IMR-90 (cell line): ENCODE measurements at regions not wholly inside any gene's neighbourhood (a gene's known extent, or its start where the extent isn't known, plus 50 kb on each side); places are given as distances from the start of the nearest gene placed in this dataset.

ENCODE experiments used
- ATAC-seq: fragments of 200-7000 bp; cut with Tn5 transposase; 2 replicates; pipeline ENCODE4 v1.9.1; 2020; ENCODE audit warnings: low read depth, mild to moderate bottlenecking, moderate library complexity
- BruUV-seq: library from RNA; stranded (reverse); fragments of 400-500 nt; replicated peaks from 2 replicates; lab custom pipeline; 2021; lab: Mats Ljungman, UMichigan
- CTCF ChIA-PET: fragments of 300-600 bp; formaldehyde crosslinking; extraction: SDS; loops from one replicate; lab custom pipeline; 2021; ENCODE audit warnings: antibody characterized with exemption; lab: Yijun Ruan, JAX
- POLR2A ChIA-PET: fragments of 300-600 bp; sonication (Branson Sonifier 250); formaldehyde crosslinking; loops from one replicate; lab custom pipeline; 2022; ENCODE audit warnings: antibody characterized with exemption; ENCODE audit not compliant: unreplicated experiment; lab: Charles Lee
- DNase-seq: peaks from one replicate; pipeline ENCODE4 v3.0.0; 2013
- H2AFZ ChIP-seq: replicated peaks from 2 replicates; pipeline ENCODE3; 2013; ENCODE audit warnings: low read length, mild to moderate bottlenecking; ENCODE audit not compliant: poor library complexity
- H2AK5ac ChIP-seq: 2 replicates; pipeline ENCODE4 v1.6.1; 2013; ENCODE audit warnings: low read depth, low read length, inconsistent platforms
- H2AK9ac ChIP-seq: replicated peaks from 2 replicates; pipeline ENCODE3; 2013; ENCODE audit warnings: mild to moderate bottlenecking, low read depth, low read length, moderate library complexity; ENCODE audit not compliant: poor library complexity
- H2BK120ac ChIP-seq: 2 replicates; pipeline ENCODE4 v1.6.1; 2013; ENCODE audit warnings: low read depth, low read length, inconsistent platforms
- H2BK15ac ChIP-seq: 3 replicates; pipeline ENCODE4 v1.6.1; 2013; ENCODE audit warnings: low read depth, low read length, inconsistent platforms
- H2BK20ac ChIP-seq: 2 replicates; pipeline ENCODE4 v1.6.1; 2013; ENCODE audit warnings: low read depth, mild to moderate bottlenecking, inconsistent platforms, low read length, moderate library complexity
- H2BK5ac ChIP-seq: 2 replicates; pipeline ENCODE4 v1.6.1; 2013; ENCODE audit warnings: mild to moderate bottlenecking, low read depth, low read length, inconsistent platforms; ENCODE audit not compliant: poor library complexity, severe bottlenecking
- H3K14ac ChIP-seq: replicated peaks from 2 replicates; pipeline ENCODE4 v1.6.1; 2013; ENCODE audit warnings: low read depth, low read length, inconsistent platforms
- H3K18ac ChIP-seq: 2 replicates; pipeline ENCODE4 v1.6.1; 2013; ENCODE audit warnings: low read depth, low read length, control low read depth
- H3K23ac ChIP-seq: 2 replicates; pipeline ENCODE4 v1.6.1; 2013; ENCODE audit warnings: low read depth, low read length, inconsistent platforms
- H3K27ac ChIP-seq: 2 replicates; pipeline ENCODE4 v1.5.1; 2013; ENCODE audit warnings: mild to moderate bottlenecking, control low read depth, low read length; ENCODE audit not compliant: insufficient read depth
- H3K27me3 ChIP-seq: 2 replicates; pipeline ENCODE4 v1.6.1; 2013; ENCODE audit warnings: low read length; ENCODE audit not compliant: control insufficient read depth, insufficient read depth
- H3K36me3 ChIP-seq: 2 replicates; pipeline ENCODE4 v1.6.1; 2013; ENCODE audit warnings: low read length, mixed read lengths; ENCODE audit not compliant: control insufficient read depth, insufficient read depth
- H3K4ac ChIP-seq: 2 replicates; pipeline ENCODE4 v1.6.1; 2013; ENCODE audit warnings: low read depth, low read length, inconsistent platforms
- H3K4me1 ChIP-seq: 2 replicates; pipeline ENCODE4 v1.6.1; 2013; ENCODE audit warnings: low read length, mixed read lengths; ENCODE audit not compliant: control insufficient read depth, insufficient read depth
- H3K4me2 ChIP-seq: 2 replicates; pipeline ENCODE4 v1.6.1; 2013; ENCODE audit warnings: low read depth, mild to moderate bottlenecking, control low read depth, low read length, moderate library complexity
- H3K4me3 ChIP-seq: 2 replicates; pipeline ENCODE4 v1.5.1; 2013; ENCODE audit warnings: low read depth, mild to moderate bottlenecking, control low read depth, low read length, moderate library complexity; ENCODE audit not compliant: insufficient read depth
- H3K56ac ChIP-seq: 2 replicates; pipeline ENCODE4 v1.6.1; 2013; ENCODE audit warnings: low read length, inconsistent platforms; ENCODE audit not compliant: insufficient read depth; ENCODE audit errors: extremely low read depth
- H3K79me1 ChIP-seq, 2 experiments: 2 replicates each; pipeline ENCODE4 v1.6.1; 2013; ENCODE audit warnings: low read length in 2 of 2, inconsistent platforms in 1 of 2, low read depth in 1 of 2
- H3K9ac ChIP-seq: 2 replicates; pipeline ENCODE4 v1.6.1; 2013; ENCODE audit warnings: low read depth, low read length, control low read depth
- H3K9me1 ChIP-seq: 2 replicates; pipeline ENCODE4 v1.6.1; 2013; ENCODE audit warnings: low read length, inconsistent platforms; ENCODE audit not compliant: insufficient read depth
- H3K9me3 ChIP-seq: 2 replicates; pipeline ENCODE4 v1.6.1; 2013; ENCODE audit warnings: low read length; ENCODE audit not compliant: control insufficient read depth, insufficient read depth
- H4K20me1 ChIP-seq: 2 replicates; pipeline ENCODE4 v1.6.1; 2013; ENCODE audit warnings: low read length, inconsistent platforms; ENCODE audit not compliant: insufficient read depth
- H4K5ac ChIP-seq: 2 replicates; pipeline ENCODE4 v1.6.1; 2013; ENCODE audit warnings: mild to moderate bottlenecking, low read depth, low read length, control low read depth
- H4K8ac ChIP-seq, 2 experiments: 2 replicates each; pipeline ENCODE4 v1.6.1; 2013; ENCODE audit warnings: low read depth in 2 of 2, low read length in 2 of 2, control low read depth in 1 of 2, inconsistent platforms in 1 of 2
- H4K91ac ChIP-seq: 2 replicates; pipeline ENCODE4 v1.6.1; 2013; ENCODE audit warnings: low read depth, low read length, inconsistent platforms; ENCODE audit not compliant: insufficient read depth
- BHLHE40 ChIP-seq: fragments of 150-350 bp; IDR thresholded peaks from 2 replicates; pipeline ENCODE4 v1.6.1; 2016; ENCODE audit warnings: mild to moderate bottlenecking, low read depth, low read length
- CHD1 ChIP-seq: IDR thresholded peaks from 2 replicates; pipeline ENCODE4 v1.6.1; 2012; ENCODE audit warnings: low read depth, low read length, improper control_type of control experiment
- ELK1 ChIP-seq: fragments of 150-350 bp; IDR thresholded peaks from 2 replicates; pipeline ENCODE4 v1.6.1; 2016; ENCODE audit warnings: low read depth, mild to moderate bottlenecking, low read length, moderate library complexity, borderline replicate concordance
- MAFK ChIP-seq: IDR thresholded peaks from 2 replicates; pipeline ENCODE4 v1.6.1; 2012; ENCODE audit warnings: low read depth, low read length, improper control_type of control experiment
- MXI1 ChIP-seq: IDR thresholded peaks from 2 replicates; pipeline ENCODE4 v1.6.1; 2012; ENCODE audit warnings: low read depth, mild to moderate bottlenecking, low read length, moderate library complexity, borderline replicate concordance
- RAD21 ChIP-seq: IDR thresholded peaks from 2 replicates; pipeline ENCODE4 v1.6.1; 2012; ENCODE audit warnings: low read length, improper control_type of control experiment
- RCOR1 ChIP-seq: IDR thresholded peaks from 2 replicates; pipeline ENCODE4 v1.6.1; 2012; ENCODE audit warnings: mild to moderate bottlenecking, low read length, improper control_type of control experiment; ENCODE audit not compliant: insufficient replicate concordance
- RFX5 ChIP-seq: IDR thresholded peaks from 2 replicates; pipeline ENCODE4 v1.8.0; 2012; ENCODE audit warnings: low read depth, mild to moderate bottlenecking, low read length, moderate library complexity
- SMC3 ChIP-seq: fragments of 150-350 bp; IDR thresholded peaks from 2 replicates; pipeline ENCODE4 v1.6.1; 2016; ENCODE audit warnings: low read depth, mild to moderate bottlenecking, antibody characterized with exemption, low read length, moderate library complexity
- WGBS, 2 experiments: methylation state at CpG; one replicate each; pipeline versions ENCODE4 v1.1.5 to v1.1.7; 2013; ENCODE audit warnings: missing lambda C conversion rate in 2 of 2; ENCODE audit not compliant: insufficient read length in 1 of 2; ENCODE audit errors: extremely low coverage in 2 of 2; 5-methylcytosine and 5-hydroxymethylcytosine counted together
- dilution Hi-C: fragments of 300-500 bp; cut with HindIII; formaldehyde crosslinking; loops from one replicate; pipeline ENCODE4 v1.14.3; 2018; ENCODE audit warnings: low sequenced_read_pairs; ENCODE audit not compliant: unreplicated experiment
- in situ Hi-C: fragments of 300-500 bp; cut with MboI; formaldehyde crosslinking; loops from 3 replicates; pipeline ENCODE4 v1.14.3; 2019; ENCODE audit warnings: low sequenced_read_pairs, inconsistent platforms, mixed read lengths
- intact Hi-C: fragments of 100-400 bp; cut with micrococcal nuclease; formaldehyde crosslinking; loops from 2 replicates; pipeline ENCODE4 v1.10.0; 2022
- TF ChIP-seq, protein P1 (sequence below): fragments of 150-350 bp; IDR thresholded peaks from 2 replicates; pipeline ENCODE4 v1.6.1; 2017; ENCODE audit warnings: mild to moderate bottlenecking, antibody characterized with exemption, low read length, low read depth

DNA sequence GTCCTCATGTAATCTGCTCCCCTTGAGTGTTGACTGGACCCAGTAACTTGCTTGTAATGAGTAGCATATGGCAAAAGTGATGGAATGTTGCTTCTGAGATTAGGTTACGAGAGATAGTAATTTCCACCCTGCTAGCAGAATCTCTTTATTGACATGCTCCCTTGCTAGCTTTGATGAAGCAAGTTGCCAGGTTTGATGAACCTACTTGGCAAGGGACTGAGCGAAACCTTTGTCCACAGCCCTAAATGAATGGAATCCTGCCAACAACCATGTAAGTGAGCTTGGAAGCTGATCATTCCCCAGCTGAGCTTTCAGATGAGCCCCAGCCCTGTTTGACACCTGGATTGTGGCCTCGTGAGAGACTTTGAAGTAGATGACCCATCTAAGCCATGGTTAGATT lies 120.8 kb upstream of the PLXNC1 start:
- H2AFZ ChIP-seq: no peak overlapping the region
- H2BK5ac ChIP-seq: no peak overlapping the region
- peaks cover 2% of the 10 kb centered on the region; the same call in 1 of the 2 replicates for H3K4me1 ChIP-seq
- POLR2A ChIA-PET: no interaction called here
- H4K8ac ChIP-seq: no peak overlapping the region
- ATAC-seq: no peak
- H3K14ac ChIP-seq: no peak overlapping the region
- H2BK15ac ChIP-seq: no peak overlapping the region
- H3K36me3 ChIP-seq: no peaks in the 10 kb centered on the region
- intact Hi-C loops: no loop called here
- no peak overlapping the region for H2BK120ac ChIP-seq
- H3K27me3 ChIP-seq: peaks cover 3% of the 10 kb centered on the region; the same call in 1 of the 2 replicates
- H3K4ac ChIP-seq: no peak overlapping the region
- H3K9me1 ChIP-seq: no peaks in the 10 kb centered on the region
- TF ChIP-seq MAFK: no peak
- no peak for TF ChIP-seq RCOR1
- TF ChIP-seq RAD21: no peak
- TF ChIP-seq SMC3: no peak
- TF ChIP-seq BHLHE40: no peak
- TF ChIP-seq MXI1: no peak
- TF ChIP-seq, protein P1, sequence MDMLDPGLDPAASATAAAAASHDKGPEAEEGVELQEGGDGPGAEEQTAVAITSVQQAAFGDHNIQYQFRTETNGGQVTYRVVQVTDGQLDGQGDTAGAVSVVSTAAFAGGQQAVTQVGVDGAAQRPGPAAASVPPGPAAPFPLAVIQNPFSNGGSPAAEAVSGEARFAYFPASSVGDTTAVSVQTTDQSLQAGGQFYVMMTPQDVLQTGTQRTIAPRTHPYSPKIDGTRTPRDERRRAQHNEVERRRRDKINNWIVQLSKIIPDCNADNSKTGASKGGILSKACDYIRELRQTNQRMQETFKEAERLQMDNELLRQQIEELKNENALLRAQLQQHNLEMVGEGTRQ: no peak
- no peak for TF ChIP-seq ELK1
- no peak for TF ChIP-seq CHD1
- no peak for TF ChIP-seq RFX5
- H3K18ac ChIP-seq: no peak overlapping the region
- no peak overlapping the region for H3K27ac ChIP-seq
- CTCF ChIA-PET: no interaction called here
- DNase-seq: no peak
- H3K23ac ChIP-seq: no peak overlapping the region
- no peak overlapping the region for H3K4me3 ChIP-seq
- H3K9ac ChIP-seq: no peak overlapping the region
- H2AK9ac ChIP-seq: no peak overlapping the region
- H2BK20ac ChIP-seq: no peak overlapping the region
- H3K56ac ChIP-seq: no peak overlapping the region
- no peak overlapping the region for H3K4me2 ChIP-seq
- no peak overlapping the region for H2AK5ac ChIP-seq
- dilution Hi-C loops: no loop called here
- peaks cover 6% of the 10 kb centered on the region; the same call in 1 of the 2 replicates for H3K9me3 ChIP-seq
- no peaks in the 10 kb centered on the region for H4K20me1 ChIP-seq
- BruUV-seq: no TSS peak
- H3K79me1 ChIP-seq: no peaks in the 10 kb centered on the region
- H4K5ac ChIP-seq: no peak overlapping the region
- H4K91ac ChIP-seq: no peak overlapping the region
- in situ Hi-C loops: no loop called here
- WGBS, 2 experiments: 56% methylated on average over 1 of the region's 3 CpGs; no CpG with 5 or more reads in 1 of the 2 experiments
